ENCODE measurements at regions not wholly inside any gene's neighbourhood (a gene's known extent, or its start where the extent isn't known, plus 50 kb on each side); places are given as distances from the start of the nearest gene placed in this dataset.
A peak's percentile ranks its signal among the peaks of the same experiment; 100 is the strongest.

- no peak for DNase-seq (ENCODE audit: low read depth, low spot score)
- ATAC-seq, result no peak
- Histone ChIP-seq H3K9me2 (ENCODE audit: insufficient read depth) (no peaks in the 10 kb centered on the region), H3K4me2 (ENCODE audit: low read length) (no peak overlapping the region), H3K9me3 (ENCODE audit: control insufficient read depth in 1 of 2, insufficient read depth in 1 of 2, low read depth in 1 of 2, low read length in 2 of 2) (peaks cover 0 to 4% of the 10 kb centered on the region in 2 experiments; a peak in 2 of 4 replicates), H3K4me1 (ENCODE audit: control insufficient read depth in 1 of 2, insufficient read depth in 2 of 2, low read length in 2 of 2) (no peaks in the 10 kb centered on the region), H3K27me3 (ENCODE audit: insufficient read depth, low read length) (no peaks in the 10 kb centered on the region), H2AFZ (ENCODE audit: low read depth, low read length, poor library complexity, severe bottlenecking) (no peak overlapping the region), H3K36me3 (ENCODE audit: control insufficient read depth in 1 of 2, insufficient read depth in 2 of 2, low read length in 2 of 2) (no peaks in the 10 kb centered on the region), H3K79me2 (ENCODE audit: insufficient read depth, low read length) (no peaks in the 10 kb centered on the region), H3K4me3 (replicated peaks in 1 of 2; ENCODE audit: low read depth in 1 of 2, low read length in 2 of 2) (no peak overlapping the region), H3K9ac (ENCODE audit: low read length) (no peak overlapping the region), H4K20me1 (ENCODE audit: insufficient read depth) (no peaks in the 10 kb centered on the region), H3K27ac (ENCODE audit: low read depth, low read length) (no peak overlapping the region)
- no TSS peak for BruUV-seq (replicated peaks)
- intact Hi-C loops (cut with micrococcal nuclease), result no loop called here
- TF ChIP-seq SP1 (IDR thresholded peaks at IDR 0.05; ENCODE audit: low read depth) (no peak), RAD21 (IDR thresholded peaks at IDR 0.05; ENCODE audit: low read depth) (peak; percentile 17; the same call in 1 of the 2 replicates), REST (IDR thresholded peaks at IDR 0.05; ENCODE audit: low read depth) (no peak), ZBTB33 (IDR thresholded peaks at IDR 0.05; ENCODE audit: extremely low read depth, insufficient replicate concordance, low read length) (no peak), EZH2 (IDR thresholded peaks at IDR 0.05) (no peak), YY1 (IDR thresholded peaks at IDR 0.05; ENCODE audit: extremely low read depth, insufficient replicate concordance, low read depth, low read length) (no peak), POLR2A (IDR thresholded peaks at IDR 0.05; ENCODE audit: borderline replicate concordance, extremely low read depth, insufficient read depth, insufficient read length) (no peak)
- ChIA-PET POLR2A (no interaction called here), CTCF (no interaction called here), RAD21 (ENCODE audit: low non-redundant PET in 1 of 2, low total read pairs in 2 of 2, uncharacterized antibody in 2 of 2, unreplicated experiment in 2 of 2) (no interaction called here)
Observed at GRCh38 chr9:82532504-82533180, 530.3 kb downstream of the RASEF start.
